ENCODE measurements at regions not wholly inside any gene's neighbourhood (a gene's known extent, or its start where the extent isn't known, plus 50 kb on each side); places are given as distances from the start of the nearest gene placed in this dataset.

DNA sequence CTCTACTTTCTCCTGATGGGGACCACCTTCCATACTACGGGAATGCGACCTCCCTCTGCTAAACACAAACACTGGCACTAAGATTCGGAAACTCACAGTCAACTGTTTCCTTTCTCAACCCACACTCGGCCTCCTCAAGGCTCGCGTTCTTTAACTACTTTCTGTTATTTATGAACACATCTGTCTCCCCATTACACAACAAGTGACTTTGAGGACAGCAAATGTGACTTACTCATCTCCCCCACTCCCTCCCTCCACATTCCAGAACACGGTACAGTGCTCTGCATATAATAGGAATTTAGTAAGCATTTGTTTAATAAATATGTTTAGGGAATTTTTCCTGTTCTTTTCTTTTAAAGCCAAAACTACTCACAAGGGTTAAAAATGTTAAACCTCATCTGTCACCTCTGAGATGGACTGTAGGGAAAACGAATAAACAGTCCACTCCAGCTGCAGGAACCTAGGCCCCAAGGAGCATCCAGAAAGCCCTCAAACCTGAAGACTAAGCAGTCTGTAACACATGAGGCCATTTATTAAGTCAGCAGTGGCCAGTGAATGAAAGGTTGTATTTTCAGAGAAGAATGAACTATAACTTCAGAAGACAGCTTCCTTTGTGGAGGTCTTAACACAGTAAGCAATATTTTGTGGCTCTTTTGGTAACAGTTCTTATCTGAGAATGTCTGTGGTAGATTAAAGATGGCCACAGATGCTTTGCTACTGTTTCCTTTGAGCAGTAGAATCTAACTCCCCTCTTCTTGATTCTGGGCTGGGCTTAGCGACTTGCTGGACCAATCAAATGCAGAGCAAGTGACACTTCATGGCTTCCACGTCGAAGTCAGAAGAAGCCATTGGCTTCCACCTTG, 209.6 kb upstream of the DTNBP1 start:
- no peak for DNase-seq (ENCODE audit: extremely low read depth, low read depth)
- H3K4me3 ChIP-seq (replicated peaks; ENCODE audit: low read depth, low read length): no peak overlapping the region
- TF ChIP-seq, protein P1, sequence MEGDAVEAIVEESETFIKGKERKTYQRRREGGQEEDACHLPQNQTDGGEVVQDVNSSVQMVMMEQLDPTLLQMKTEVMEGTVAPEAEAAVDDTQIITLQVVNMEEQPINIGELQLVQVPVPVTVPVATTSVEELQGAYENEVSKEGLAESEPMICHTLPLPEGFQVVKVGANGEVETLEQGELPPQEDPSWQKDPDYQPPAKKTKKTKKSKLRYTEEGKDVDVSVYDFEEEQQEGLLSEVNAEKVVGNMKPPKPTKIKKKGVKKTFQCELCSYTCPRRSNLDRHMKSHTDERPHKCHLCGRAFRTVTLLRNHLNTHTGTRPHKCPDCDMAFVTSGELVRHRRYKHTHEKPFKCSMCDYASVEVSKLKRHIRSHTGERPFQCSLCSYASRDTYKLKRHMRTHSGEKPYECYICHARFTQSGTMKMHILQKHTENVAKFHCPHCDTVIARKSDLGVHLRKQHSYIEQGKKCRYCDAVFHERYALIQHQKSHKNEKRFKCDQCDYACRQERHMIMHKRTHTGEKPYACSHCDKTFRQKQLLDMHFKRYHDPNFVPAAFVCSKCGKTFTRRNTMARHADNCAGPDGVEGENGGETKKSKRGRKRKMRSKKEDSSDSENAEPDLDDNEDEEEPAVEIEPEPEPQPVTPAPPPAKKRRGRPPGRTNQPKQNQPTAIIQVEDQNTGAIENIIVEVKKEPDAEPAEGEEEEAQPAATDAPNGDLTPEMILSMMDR (IDR thresholded peaks at IDR 0.05; ENCODE audit: low read depth, low read length, missing control alignments): no peak

DNA sequence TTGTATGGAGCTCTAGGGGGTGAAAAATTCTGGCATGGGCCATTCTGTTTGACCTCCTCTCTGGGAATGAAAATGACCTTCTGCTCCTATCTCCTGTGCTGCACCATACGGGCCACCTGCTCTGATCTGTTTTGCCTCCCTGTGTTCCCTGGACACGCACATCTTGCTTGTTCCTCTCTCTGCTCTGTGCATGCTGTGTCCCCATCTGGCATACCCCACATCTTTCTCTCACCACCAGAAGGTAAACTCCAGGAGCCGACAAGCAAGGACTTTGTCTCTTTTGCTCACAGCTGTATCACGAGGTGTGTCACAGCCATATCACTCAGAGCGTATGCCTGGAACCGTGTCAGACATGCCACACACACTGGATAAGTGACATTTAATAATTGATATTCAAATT, 208.4 kb upstream of the DTNBP1 start:
- DNase-seq (ENCODE audit: extremely low read depth, low read depth): no peak
- no peak overlapping the region for H3K4me3 ChIP-seq (replicated peaks; ENCODE audit: low read depth, low read length)
- TF ChIP-seq, protein P1 (IDR thresholded peaks at IDR 0.05; ENCODE audit: low read depth, low read length, missing control alignments): no peak

DNA sequence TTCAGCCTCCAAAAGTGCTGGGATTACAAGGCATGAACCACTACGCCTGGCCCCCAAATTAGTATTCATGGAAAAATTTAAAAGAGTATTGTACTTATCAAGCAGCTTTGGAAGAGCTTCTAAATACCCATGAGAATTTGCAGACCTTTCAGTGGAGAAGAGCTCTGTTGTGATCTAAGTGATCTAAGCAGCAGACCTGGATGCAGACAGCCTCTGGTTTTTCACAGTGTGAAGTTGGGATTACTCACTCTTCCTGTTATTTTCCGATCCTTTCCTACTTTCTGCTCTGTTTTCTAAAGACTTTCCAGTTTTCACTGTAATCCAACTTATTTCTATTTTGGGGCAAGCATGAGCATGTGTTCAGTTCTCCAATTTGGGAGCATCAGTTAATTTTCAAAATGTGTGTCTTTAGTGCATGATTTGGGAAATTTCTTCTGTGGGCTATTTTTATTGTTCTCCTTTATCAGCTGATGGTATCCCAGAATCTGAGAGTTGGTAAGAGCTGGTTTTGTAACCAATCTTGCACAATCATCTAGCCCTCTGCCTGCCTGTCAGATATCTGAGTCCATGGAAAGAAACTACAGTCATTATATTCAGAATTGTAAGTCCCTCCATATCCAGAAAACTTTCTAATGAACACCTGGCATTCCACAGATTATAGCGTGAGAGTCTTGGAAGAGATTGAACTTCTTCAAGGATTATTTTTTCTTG, 207.7 kb upstream of the DTNBP1 start:
- TF ChIP-seq, protein P1 (IDR thresholded peaks at IDR 0.05; ENCODE audit: low read depth, low read length, missing control alignments): no peak
- H3K4me3 ChIP-seq (replicated peaks; ENCODE audit: low read depth, low read length): no peak overlapping the region
- no peak for DNase-seq (ENCODE audit: extremely low read depth, low read depth)

DNA sequence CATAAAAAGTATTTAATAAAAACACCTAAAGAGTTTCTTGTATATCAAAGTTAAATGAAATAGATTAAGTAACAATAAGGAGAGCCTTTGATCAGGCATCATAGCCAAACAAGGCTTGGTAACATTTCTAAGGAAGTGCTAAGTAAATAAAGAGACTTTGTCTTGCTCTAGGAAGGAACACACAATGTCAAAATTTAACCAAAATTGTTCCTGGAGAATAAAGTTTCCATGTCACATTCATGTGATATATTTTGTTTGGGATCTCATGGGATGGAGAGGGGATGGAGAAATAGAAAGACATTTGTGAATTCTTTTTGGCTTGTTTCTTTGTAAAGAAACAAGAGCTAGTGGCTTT, 201.9 kb upstream of the DTNBP1 start:
- H3K4me3 ChIP-seq (replicated peaks; ENCODE audit: low read depth, low read length): no peak overlapping the region
- TF ChIP-seq, protein P1 (IDR thresholded peaks at IDR 0.05; ENCODE audit: low read depth, low read length, missing control alignments): no peak
- DNase-seq (ENCODE audit: extremely low read depth, low read depth): no peak

DNA sequence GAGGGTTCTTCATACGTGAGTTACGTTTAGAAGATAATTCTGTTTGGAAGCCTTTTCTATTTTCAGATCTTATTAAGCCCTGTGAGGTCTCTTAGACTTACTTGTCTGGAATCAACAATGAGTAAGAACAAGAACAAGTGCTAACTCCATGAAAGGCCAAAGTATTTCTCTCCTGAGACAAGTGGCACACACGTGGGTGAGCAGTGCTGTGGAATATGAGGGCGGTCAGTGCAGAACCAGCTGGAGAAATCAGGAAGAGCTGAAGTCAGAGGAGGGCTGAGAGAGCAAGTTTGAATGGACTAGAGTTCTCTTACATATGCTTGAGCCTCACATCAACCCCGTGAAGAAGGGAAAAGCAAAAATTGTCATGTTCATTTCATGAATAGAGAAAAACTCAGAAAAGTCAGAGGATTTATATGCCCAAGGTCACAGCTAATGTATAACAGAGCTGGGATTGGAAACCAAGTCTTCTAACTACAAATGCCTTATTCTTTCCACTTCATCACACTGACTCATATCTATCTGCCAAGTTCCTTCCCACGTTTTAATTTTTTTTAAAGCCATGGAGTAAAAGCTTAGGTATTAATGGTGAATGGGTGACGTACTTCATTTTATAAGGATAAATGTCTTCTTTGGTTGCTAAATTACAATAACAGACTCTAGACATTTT, 201.3 kb upstream of the DTNBP1 start:
- H3K4me3 ChIP-seq (replicated peaks; ENCODE audit: low read depth, low read length): no peak overlapping the region
- DNase-seq (ENCODE audit: extremely low read depth, low read depth): no peak
- TF ChIP-seq, protein P1 (IDR thresholded peaks at IDR 0.05; ENCODE audit: low read depth, low read length, missing control alignments): no peak

DNA sequence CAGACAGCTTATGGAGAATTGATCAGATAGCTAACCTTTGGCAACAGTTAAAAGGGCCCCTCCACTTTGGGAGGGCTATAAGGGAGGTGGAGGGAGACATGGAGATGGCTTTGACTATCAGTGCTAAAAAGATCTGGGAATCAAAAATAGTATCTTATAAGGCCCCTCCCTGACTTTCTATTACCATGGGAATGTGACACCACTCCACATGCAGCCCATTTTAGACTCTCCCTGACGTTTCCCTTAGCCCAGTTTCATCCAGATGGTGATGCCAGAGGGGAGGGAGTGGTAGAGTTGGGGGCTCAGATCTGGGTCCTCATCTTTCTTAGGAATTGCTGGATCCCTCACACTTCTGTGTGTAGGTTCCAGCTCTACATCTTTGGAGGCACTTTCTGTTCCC, 200.0 kb upstream of the DTNBP1 start:
- DNase-seq (ENCODE audit: extremely low read depth, low read depth): no peak
- TF ChIP-seq, protein P1 (IDR thresholded peaks at IDR 0.05; ENCODE audit: low read depth, low read length, missing control alignments): no peak
- no peak overlapping the region for H3K4me3 ChIP-seq (replicated peaks; ENCODE audit: low read depth, low read length)
